ENCODE measurements at regions not wholly inside any gene's neighbourhood (a gene's known extent, or its start where the extent isn't known, plus 50 kb on each side); places are given as distances from the start of the nearest gene placed in this dataset.
A peak's percentile ranks its signal among the peaks of the same experiment; 100 is the strongest.

DNA sequence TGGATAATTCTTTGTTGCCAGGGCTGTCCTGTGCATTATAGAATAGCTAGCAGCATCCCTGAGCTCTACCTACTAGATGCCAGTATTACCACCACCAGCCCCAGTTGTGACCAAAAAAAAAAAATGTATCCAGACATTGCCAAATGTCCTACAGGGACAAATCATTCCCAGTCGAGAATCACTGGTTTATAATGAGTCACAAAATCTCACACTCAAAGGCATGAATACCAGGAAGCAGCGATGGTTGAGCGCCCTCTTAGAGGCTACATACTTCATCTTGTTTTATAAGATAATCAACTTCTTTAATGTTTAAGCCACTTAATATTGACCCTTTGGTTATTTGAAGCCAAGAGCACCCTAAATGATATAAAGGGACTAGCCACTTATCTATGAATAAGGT is 297.3 kb downstream of the DHX15 start:
- DNase-seq (ENCODE audit: low spot score), result no peak

DNA sequence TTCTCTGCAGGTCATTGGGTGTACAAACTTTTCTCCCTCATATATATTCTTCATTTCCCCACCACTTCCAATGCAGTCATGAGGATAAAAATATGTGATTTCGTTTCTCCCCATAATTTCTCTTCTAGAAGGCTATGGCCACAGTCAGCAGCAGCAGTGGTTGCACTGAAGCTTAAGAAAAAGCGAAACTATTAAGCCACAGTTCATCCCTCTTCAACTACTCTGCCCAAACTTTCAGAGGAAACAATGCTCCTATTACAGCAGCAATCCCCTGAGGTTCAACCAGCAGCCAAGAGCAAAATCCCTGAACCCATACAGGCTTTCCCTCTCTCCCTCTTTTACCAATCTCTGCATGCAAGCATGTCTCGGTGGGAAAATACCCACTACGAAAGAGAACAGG is 298.6 kb downstream of the DHX15 start:
- no peak for DNase-seq (ENCODE audit: low spot score)

DNA sequence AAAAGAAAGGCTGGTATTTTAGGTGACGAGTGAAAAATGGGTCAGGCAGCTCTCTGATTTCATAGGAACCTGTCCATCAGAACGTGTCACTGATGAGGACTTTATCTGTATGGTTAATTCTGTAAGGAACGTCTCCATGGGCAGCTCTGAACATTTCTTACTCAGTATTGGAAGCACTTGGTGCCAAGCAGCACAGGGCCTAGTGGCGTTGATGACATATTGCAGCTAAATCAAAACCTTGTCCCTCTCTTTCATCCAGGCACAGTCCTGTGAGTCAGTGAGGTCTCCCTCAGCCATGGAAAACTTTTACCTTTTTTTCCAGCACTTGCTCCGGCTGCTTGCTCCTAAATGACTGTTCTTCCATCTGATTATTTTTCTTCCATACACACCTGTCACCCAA is 301.9 kb downstream of the DHX15 start:
- no peak for DNase-seq (ENCODE audit: low spot score)

DNA sequence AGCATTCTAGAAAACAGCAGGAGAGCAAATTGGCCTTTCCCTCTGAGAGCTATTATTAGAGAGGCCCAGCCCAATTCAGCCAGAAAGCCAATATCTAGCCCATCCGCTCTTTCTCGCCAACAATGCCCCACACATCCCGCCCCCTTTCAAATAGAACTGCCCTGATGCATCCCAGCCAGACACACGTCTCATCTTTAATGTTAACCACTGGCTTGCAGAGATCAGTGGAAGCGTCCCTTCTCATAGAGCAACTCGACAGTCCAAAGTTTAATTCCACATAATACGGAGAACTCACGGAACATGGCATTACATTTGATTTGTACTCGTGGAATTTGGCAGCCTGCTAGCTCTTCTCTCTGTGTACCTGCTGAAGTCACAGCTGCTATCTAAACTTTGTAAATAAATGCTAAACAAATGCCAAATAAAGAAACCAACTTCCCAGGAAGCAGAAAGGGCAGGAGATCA is 304.4 kb downstream of the DHX15 start:
- DNase-seq (ENCODE audit: low spot score), result no peak

DNA sequence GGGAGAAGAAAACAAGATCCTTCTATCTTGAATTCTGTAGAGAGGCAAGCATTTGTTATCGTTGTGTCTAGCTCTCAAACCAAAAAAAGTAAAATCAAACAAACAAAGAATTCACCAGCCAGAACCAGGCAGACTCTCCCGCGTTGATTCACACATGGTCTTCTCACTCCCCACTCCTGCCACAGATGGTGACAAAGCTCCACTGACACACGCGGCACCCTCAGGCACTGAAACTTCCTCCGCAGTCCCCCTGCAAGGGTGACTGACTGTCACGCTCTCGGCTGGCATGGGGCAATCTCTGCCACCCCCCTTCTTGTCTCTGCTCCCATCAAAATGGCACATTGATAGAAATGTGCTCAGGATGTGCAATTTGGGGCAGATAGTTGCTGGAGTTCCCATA is 304.9 kb downstream of the DHX15 start:
- no peak for DNase-seq (ENCODE audit: low spot score)

DNA sequence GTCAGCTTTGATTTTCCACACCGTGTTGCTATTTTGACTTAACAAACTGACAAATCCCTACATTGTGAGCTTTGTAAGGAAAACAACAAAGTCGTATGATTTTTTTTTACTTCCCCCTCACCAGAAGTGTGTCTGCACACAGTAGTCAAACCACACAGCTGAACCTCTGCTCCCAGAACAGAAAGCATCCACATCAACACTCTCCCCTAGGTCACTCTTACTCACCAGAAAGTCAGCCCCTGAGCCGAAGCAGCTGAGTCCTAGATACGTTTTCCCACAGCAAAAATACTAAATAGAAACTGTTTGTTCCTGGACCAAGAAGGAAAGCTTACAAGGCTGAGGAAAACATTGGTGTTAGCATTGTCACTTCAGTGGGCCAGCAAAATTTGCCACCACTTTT is 305.7 kb downstream of the DHX15 start:
- DNase-seq (ENCODE audit: low spot score), result no peak

- DNase-seq (ENCODE audit: low spot score), result no peak
Observed at GRCh38 chr4:24274381-24274941, 309.9 kb downstream of the DHX15 start.

GRCh38 chr4:24273136-24273535 is 311.2 kb downstream of the DHX15 start:
- DNase-seq (ENCODE audit: low spot score), result no peak

DNA sequence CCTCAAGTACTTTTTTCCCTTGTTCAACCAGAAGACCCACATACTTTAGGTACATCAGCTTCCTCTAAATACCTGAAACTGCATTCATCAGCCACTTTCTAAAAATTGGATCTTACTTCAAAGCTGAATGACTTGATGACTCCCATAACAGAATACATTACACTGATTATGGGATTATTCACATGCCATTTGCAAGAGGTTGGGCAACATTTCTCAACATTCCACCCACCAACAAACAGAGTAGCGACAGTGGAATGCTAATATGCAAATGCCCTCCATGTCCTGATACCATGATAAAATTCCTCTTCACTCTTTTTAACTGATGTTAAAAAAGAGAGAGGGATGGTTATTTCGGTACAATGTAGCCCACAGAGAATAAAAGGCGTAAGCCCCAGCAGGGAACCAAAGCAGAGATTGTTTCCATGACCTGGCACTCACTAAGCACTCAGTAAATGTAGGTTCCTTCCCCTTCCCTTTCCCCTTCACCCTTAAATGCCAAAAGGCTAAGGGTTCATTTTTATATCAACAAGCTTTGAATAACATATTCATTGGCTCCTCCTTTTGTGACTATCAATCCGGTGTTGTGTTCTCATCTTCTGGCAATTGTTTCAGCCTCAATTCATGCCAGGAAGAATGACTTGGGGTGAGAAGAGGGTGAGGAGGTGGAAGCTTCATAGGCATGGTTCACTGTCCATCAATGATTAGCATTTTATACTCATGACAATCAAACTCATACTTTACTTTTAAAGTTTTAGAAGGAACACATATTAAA is 317.2 kb downstream of the DHX15 start:
- DNase-seq (ENCODE audit: low spot score), result no peak

DNA sequence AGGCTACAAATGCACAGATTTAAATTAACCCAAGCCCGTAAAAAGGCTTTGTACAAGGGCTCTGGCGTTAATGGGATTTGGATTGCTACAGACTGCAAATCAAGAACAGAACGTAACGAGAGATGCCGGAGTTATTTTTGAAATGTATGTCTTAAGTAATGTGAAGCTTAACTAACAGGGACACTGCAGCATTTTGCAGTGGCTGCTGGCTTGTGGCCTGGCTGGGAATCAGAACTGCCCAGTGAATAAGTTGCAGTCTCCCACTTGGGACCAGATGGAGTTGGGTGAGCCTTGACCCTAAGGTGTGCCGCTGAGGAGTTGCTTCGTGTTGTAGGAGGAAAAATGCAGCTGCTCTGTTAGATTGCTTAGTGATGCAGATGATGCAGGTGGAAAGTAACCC is 318.4 kb downstream of the DHX15 start:
- no peak for DNase-seq (ENCODE audit: low spot score)

DNA sequence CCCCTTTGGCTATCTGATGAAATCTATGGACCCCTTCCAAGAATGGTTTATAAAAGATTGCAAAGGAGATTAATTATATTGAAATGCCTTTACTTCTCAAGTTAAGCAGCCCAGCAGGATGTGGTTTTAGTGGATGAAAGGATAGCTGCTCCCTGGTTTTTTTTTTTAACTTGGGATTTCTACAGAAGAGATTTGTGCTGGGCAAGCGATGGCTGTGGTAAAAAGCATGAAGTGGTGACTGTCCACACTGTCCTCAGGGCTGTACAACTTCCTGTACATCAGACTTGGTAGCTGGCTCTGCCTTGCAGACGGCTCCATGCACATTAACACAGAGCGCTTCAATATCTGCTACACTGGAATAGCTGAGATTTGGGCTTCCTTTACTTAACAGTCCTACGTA is 321.7 kb downstream of the DHX15 start:
- no peak for DNase-seq (ENCODE audit: low spot score)

- DNase-seq (ENCODE audit: low spot score), result no peak
Observed at GRCh38 chr4:24262084-24262483, 322.3 kb downstream of the DHX15 start.

- peak; percentile 19 for DNase-seq (ENCODE audit: low spot score)
Observed at GRCh38 chr4:24260923-24261564, 323.3 kb downstream of the DHX15 start.

GRCh38 chr4:24260133-24260715 is 324.1 kb downstream of the DHX15 start:
- no peak for DNase-seq (ENCODE audit: low spot score)

GRCh38 chr4:24256547-24256946 is 327.8 kb downstream of the DHX15 start:
- DNase-seq (ENCODE audit: low spot score), result no peak

- no peak for DNase-seq (ENCODE audit: low spot score)
Observed at GRCh38 chr4:24256066-24256465, 328.3 kb downstream of the DHX15 start.

- no peak for DNase-seq (ENCODE audit: low spot score)
Observed at GRCh38 chr4:24252121-24252520, 332.2 kb downstream of the DHX15 start.

DNA sequence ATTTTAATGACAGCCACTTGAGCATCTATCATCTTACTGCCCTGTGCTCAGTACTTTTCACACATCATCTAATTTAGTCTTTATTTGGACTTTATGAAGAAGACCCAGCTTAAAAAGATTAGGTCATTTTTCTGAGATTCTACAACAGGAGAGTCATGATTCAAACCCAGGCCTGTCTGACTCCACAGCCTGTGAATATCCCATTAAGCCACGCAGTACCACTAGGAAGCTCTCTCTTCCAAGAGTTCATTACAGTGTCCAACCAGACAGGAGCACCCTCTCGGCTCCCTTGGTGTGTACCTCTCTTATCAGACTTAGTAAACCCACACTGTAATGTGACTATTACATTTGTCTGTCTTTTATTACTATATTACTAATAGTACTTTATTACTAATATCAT is 332.8 kb downstream of the DHX15 start:
- no peak for DNase-seq (ENCODE audit: low spot score)

GRCh38 chr4:24249972-24250371 is 334.4 kb downstream of the DHX15 start:
- no peak for DNase-seq (ENCODE audit: low spot score)

- no peak for DNase-seq (ENCODE audit: low spot score)
Observed at GRCh38 chr4:24248674-24249630, 335.4 kb downstream of the DHX15 start.

DNA sequence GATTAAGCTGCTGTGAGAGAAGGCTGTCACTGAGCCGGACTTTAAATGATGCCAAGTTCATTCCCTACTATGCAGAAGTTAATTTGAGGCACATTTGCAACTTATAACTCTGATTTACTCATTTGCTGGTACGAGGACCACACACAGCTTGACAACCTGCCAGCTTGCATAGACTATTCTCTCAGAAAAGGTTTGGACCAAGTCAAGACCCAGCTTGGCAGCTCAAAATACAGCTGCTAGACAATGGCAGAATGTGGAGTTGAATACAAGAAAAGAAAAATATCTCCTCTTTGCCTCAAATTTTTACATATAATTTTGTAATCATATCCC is 338.9 kb downstream of the DHX15 start:
- DNase-seq (ENCODE audit: low spot score), result no peak

Measured in putamen (tissue), 1 donor.